GM18508 (cell line): ENCODE measurements at regions not wholly inside any gene's neighbourhood (a gene's known extent, or its start where the extent isn't known, plus 50 kb on each side); places are given as distances from the start of the nearest gene placed in this dataset.
"Not testable (repeated sequence)": the region's sequence is repeated elsewhere in the genome, so short reads cannot be mapped to it uniquely, and the experiment has no call there.

Source experiments
- ATAC-seq: cut with Tn5 transposase; IDR thresholded peaks from one replicate; pipeline ENCODE4 v1.9.1; 2021; ENCODE audit warnings: moderate number of reproducible peaks; ENCODE audit not compliant: insufficient read depth, unreplicated experiment

- no peak for ATAC-seq
These were observed 1107.3 kb downstream of the SLC6A15 start for GRCh38 chr12:83805156-83805772.

- ATAC-seq = no peak
These were observed 1110.6 kb downstream of the SLC6A15 start for GRCh38 chr12:83801972-83802371.

- ATAC-seq = no peak
These were observed 1112.6 kb downstream of the SLC6A15 start for GRCh38 chr12:83800022-83800421.

GRCh38 chr12:83796531-83796930, 1109.8 kb downstream of the TMTC2 start:
- no peak for ATAC-seq

GRCh38 chr12:83793616-83794015, 1106.9 kb downstream of the TMTC2 start:
- ATAC-seq = no peak

- ATAC-seq = no peak
These were observed 1097.7 kb downstream of the TMTC2 start for GRCh38 chr12:83784298-83784890.

GRCh38 chr12:83779526-83779925, 1092.8 kb downstream of the TMTC2 start:
- ATAC-seq = no peak

GRCh38 chr12:83769151-83769550, 1082.4 kb downstream of the TMTC2 start:
- ATAC-seq = no peak

- ATAC-seq = no peak
These were observed 1081.0 kb downstream of the TMTC2 start for GRCh38 chr12:83767723-83768122.

- ATAC-seq = no peak
These were observed 1076.7 kb downstream of the TMTC2 start for GRCh38 chr12:83763425-83763824.

- no peak for ATAC-seq
These were observed 1073.2 kb downstream of the TMTC2 start for GRCh38 chr12:83759906-83760305.

GRCh38 chr12:83758888-83759631, 1072.4 kb downstream of the TMTC2 start:
- ATAC-seq = no peak

- ATAC-seq = no peak
These were observed 1067.2 kb downstream of the TMTC2 start for GRCh38 chr12:83753904-83754303.

GRCh38 chr12:83753205-83753604, 1066.5 kb downstream of the TMTC2 start:
- ATAC-seq = no peak

GRCh38 chr12:83739607-83740006, 1052.9 kb downstream of the TMTC2 start:
- no peak for ATAC-seq

- no peak for ATAC-seq
These were observed 1024.1 kb downstream of the TMTC2 start for GRCh38 chr12:83710851-83711250.

- ATAC-seq = no peak
These were observed 1023.2 kb downstream of the TMTC2 start for GRCh38 chr12:83709899-83710298.

- ATAC-seq = no peak
These were observed 1014.1 kb downstream of the TMTC2 start for GRCh38 chr12:83700838-83701237.

- not testable (repeated sequence) for ATAC-seq
These were observed 1009.6 kb downstream of the TMTC2 start for GRCh38 chr12:83696311-83696710.

- ATAC-seq = no peak
These were observed 1005.0 kb downstream of the TMTC2 start for GRCh38 chr12:83691730-83692129.

- ATAC-seq = no peak
These were observed 1003.8 kb downstream of the TMTC2 start for GRCh38 chr12:83690465-83690864.

- ATAC-seq = no peak
These were observed 1002.6 kb downstream of the TMTC2 start for GRCh38 chr12:83689333-83689732.
